ENCODE measurements at regions not wholly inside any gene's neighbourhood (a gene's known extent, or its start where the extent isn't known, plus 50 kb on each side); places are given as distances from the start of the nearest gene placed in this dataset.

- TF ChIP-seq CTCF (IDR thresholded peaks at IDR 0.05) (no peak), POLR2A (IDR thresholded peaks at IDR 0.05) (no peak)
Measured at GRCh38 chr17:6239241-6239798, 169.1 kb downstream of the WSCD1 start.

Measured in lower leg skin (tissue), 3 donors.